Hematopoietic multipotent progenitor cell (in vitro differentiated cells): ENCODE measurements at regions not wholly inside any gene's neighbourhood (a gene's known extent, or its start where the extent isn't known, plus 50 kb on each side); places are given as distances from the start of the nearest gene placed in this dataset.

Experiments
- DNase-seq, 3 donors: peaks; one replicate each; pipeline ENCODE4 v3.0.0-alpha.2; 2011 to 2015; ENCODE audit warnings: low read depth in 2 of 3, low spot score in 2 of 3

- DNase-seq: no peak
These were observed 288.6 kb downstream of the ICE1 start for GRCh38 chr5:5711112-5711511.

DNA sequence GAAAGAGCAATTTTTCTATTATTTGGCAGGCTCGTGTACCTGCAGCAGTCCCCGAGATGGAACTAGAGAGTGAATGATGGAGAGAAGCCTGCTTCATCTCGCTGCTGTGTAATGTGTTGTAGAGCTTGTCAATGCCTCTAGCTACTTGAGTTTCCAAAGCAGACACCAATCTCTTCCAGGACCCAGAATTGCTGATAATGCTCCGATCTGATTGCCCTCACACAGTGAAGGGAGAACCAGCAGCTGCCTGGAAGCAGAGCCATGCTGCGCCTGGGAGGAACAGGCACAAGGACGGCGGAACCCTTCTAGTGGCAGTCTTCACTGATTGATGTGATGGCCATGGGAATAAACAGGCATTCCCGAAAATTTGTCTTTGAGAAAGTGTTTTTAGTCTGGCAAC, 288.0 kb downstream of the ICE1 start:
- no peak for DNase-seq

DNA sequence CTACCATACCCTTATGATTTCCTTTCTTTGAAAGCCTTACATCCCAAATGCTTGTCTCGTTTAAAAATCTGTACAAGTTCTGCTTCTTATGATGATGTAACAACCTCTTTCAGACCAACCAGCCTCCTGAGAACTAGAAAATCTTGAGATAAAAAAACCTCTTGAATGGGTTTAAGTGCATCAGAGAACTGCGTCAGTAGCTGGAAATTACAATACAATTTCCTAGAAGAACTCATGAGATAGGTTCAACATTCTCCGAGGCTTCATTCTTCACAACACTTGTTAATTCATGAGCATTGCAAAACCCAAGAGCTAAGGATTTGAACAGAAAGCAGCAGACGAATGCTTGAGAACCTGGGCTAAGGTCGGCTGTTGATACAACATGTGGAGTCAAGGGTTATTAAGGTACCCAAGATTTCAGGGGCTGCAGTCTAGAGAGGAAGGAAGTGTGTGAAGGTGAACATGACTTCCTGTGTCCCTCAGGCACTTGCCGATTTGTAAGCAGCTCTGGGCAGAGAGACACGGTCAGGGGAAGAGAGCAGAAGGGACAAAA, 286.0 kb downstream of the ICE1 start:
- no peak for DNase-seq

GRCh38 chr5:5705010-5705409, 282.5 kb downstream of the ICE1 start:
- no peak for DNase-seq

- no peak for DNase-seq
These were observed 281.9 kb downstream of the ICE1 start for GRCh38 chr5:5704352-5704751.

DNA sequence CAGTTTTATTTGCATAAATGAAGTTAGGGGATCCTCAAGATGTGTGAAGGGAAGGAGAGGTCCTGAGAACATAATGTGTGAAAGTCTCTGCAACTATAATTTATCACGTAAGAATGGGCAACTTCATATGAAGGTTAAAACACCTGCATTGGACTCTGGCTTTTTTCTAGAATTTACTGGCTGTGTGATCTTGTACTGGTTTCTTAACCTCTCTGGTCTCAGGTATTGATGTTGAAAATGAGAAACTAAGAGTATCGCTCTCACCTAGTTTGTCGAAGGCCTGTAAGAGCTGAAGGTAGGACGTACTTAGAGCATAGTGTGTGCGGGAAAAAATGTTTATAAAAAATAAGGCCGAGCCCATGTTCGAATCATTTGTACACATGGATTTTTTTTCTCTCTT, 280.5 kb downstream of the ICE1 start:
- DNase-seq: no peak

DNA sequence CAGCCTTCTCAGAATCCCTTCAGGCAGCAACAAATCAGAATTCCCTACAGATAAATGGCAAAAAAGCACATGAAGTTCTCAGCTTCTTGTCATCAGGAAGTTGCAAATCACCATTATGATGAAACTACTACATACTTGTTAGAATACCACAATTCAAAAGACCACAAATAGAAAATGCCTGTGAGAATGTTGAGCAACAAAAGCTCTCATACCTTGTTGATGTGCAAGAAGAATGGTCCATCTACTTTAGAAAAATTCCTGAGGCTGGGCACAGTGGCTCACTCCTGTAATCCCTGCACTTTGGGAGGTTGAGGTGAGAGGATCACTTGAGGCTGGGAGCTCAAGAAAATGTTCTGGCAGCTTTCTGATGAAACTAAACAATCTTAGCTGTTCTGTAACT, 278.1 kb downstream of the ICE1 start:
- DNase-seq: no peak

DNA sequence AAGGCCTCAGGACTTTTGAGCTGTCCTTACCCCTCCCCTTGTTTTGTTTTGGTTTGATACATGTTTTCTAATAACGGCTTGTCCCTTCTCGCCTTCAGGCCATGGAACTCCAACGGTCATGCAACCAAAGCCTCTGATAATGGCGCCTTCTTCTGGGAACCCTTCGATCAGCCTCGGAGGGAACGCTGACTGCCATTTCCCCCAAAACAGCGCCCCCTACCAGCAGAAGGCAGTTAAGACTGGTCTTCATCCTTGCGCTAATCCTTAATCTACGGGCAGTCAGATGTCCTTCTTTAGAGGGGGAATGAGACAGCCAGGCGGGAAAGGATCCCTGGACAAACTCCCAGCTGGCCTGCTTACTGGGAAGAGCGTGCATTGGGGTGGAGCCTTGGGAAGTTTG, 276.6 kb downstream of the ICE1 start:
- DNase-seq: no peak

DNA sequence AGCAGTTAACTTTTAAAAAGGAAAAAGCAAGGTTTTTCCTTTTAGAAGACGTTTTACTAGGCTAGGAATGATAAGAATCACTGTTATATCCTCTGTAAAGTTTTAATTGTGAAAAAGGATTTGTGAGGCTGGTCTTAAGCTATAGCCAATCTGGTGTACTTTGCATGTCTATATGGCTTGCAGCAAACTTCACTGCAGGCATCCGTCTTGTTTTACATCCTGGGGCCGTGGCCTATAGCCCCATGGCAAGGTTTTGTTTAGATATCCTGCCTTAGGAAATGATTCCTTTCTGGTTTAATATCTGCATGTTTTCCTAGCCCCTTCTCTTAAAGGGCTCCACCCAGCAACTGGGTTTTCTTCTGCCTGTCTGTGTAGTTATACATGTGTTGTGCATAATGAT, 272.8 kb downstream of the ICE1 start:
- no peak for DNase-seq

GRCh38 chr5:5688925-5689310, 266.4 kb downstream of the ICE1 start:
- no peak for DNase-seq

DNA sequence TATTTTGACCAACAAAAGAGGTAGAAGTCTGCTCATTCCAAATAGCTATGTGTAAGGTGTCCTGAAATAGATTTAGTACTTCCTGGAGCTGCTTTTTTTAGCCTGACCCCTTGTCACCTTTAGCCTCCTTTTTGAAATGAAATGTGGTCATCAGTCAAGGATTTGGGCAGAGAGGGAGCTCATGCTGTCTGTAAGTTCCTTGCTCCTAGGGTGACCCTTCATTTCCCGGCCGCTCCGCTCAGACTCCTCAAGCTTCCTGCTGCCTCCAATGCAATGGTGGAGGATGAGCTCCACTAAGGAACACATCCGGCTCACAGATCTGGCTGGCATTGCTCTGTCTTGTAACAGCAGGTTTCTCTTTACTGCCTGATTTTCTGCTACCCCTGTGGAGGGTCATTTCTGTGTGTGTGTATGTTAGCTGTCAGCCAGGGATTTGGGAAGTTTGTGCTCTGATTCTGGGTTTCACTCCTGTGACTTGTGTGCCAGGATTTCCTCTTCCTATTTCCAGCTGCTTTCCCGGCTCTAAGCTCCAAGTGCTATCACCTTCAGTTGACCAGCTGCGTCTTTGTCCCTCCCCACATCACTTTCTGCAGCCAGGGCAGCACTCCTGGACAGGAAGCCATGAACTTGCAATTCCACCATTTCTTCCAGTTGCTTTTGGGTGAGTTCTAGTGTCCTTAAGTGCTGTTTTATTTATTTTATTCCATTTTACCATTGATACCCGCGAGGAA, 265.9 kb downstream of the ICE1 start:
- DNase-seq: no peak

DNA sequence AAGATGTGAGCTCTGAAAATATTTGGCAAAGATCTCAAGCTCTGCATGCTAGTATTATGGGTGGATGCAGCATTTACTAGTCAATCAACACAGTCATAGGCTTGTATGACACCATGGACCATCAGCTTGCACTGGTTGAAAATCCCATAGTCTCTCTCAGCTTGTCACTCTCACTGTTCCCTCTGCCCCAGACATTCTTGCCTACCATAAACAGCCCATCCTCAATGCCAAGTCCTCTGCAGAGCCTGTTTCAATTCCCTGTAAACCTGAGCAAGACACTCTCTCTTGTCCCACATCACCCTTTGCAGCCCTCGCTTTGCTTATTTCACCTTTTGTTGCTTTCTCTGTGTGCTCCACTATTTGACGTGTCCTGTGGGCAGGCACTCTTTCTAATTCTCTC, 264.6 kb downstream of the ICE1 start:
- no peak for DNase-seq

DNA sequence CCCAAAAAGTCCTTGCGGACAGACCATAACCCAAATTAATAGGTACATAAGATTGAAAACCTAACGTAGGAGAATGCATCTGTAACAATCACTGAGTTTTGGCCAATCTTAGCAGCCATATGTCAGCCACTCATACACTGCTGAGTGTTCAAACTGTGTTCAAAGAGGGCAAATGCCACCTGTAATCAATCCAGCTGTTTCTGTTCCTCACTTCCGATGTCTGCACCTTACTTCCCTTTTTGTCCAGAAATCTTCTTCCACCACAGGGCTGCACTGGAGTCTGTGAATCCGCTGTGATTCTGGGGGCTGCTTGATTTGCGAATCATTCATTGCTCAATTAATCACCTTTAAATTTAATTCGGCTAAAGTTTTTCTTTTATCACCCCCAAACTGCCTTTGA, 263.9 kb downstream of the ICE1 start:
- DNase-seq: no peak

DNA sequence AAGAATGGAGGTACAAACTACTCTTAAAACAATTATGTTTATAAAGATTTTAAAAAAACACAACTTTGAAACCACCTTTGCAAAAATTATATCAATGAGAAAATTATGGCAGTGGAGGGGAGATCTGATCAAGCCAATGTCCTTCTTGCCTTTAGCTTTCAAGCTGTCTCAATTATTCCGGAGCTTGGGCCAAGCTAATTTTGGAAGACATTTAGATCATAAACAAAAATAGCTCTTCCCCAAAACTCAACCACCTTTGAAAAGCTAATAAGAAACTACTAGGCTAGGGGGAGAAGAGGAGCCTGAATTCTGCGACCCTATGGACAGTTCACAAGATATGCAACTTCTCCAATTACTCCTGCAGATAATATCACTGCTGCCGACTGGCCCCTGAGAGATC, 263.3 kb downstream of the ICE1 start:
- DNase-seq: no peak

- DNase-seq: no peak
These were observed 260.7 kb downstream of the ICE1 start for GRCh38 chr5:5683174-5683573.

DNA sequence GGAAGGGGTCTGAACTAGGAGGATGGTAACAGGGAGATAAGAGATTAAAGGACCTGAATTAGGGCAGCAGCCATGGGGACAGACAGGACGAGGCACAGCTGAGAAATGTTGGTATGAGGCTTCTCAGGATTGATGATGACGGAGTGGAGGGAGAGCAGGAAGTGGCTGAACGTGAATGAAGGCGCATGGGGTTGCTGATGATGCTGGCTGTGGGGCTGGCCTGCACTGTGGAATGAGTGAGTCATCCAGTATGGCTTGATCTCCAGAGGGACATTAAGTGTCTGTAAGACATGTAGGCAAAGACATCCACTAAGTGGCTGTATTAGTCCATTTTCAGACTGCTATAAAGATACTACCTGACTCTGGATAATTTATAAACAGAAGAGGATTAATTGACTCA, 256.4 kb downstream of the ICE1 start:
- no peak for DNase-seq

DNA sequence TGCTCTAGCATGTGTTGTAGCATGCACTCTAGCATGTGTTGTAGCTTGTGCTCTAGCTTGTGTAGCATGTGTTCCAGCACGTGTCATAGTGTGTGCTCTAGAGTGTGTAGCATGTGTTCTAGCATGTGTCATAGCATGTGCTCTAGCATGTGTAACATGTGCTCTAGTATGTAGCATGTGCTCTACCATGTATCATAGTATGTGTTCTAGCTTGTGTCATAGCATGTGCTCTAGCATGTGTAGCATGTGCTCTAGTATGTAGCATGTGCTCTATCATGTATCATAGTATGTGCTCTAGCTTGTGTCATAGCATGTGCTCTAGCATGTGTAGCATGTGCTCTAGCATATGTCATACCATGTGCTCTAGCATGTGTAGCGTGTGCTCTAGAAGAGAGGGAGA, 255.3 kb downstream of the ICE1 start:
- DNase-seq: no peak

DNA sequence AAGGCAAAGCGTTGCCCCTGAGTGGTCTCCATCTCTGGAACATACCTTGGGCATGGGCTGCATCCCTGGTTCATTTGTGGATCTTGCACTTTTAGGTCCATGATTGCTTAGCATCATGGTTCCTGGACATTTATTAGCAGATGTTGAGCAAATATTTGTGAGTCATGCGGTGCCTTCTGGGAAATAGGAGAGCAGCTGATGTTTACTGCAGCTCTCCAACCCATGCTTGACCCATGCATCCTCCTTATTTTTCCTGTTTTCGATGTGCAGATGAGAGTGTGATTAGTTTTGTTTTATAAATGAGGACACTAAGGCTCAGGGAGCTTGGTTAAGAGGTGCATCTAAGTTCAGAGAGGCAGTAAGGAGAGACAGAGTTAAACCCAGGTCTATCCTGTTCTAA, 253.7 kb downstream of the ICE1 start:
- no peak for DNase-seq

DNA sequence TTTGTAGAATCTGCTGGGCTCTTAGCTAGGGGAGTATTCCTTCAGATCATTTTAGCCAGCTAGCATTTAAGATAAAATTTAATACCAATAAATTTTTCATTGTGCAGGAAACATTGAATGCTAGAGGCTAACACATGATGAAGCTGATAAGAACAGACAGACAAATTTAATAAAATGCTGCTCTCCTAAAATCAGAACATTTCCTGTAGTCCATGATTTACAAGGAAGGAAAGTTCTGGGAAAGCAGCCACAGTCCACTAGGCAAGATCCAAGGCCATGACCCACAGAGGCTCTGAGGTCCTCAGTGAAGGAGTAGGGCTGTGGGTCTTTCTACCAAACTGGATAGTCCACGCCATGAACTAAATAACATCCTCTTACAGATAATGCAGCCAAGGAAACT, 253.0 kb downstream of the ICE1 start:
- DNase-seq: no peak

GRCh38 chr5:5671823-5672222, 249.3 kb downstream of the ICE1 start:
- DNase-seq: no peak

DNA sequence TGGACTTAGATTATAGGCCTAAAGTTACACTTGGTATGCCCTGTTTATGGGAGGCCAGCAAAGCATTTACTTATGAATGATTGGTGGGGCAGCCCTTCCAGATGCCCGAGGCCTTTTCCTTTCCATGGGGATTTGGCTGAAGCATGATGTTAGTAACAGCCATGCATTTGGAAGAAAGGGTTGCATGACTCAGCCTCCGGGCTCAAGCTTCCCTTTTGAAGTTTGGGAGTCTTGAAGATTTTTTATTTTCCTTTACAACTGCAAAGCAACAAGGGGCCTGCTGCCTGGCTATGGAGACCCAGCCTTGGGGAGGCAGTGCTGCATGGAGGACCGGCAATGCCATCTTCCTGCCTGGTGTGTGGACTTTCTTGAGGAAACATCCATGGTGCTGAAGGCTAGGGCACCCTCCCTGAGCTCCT, 244.7 kb downstream of the ICE1 start:
- DNase-seq: no peak

- no peak for DNase-seq
These were observed 243.9 kb downstream of the ICE1 start for GRCh38 chr5:5666369-5666768.

DNA sequence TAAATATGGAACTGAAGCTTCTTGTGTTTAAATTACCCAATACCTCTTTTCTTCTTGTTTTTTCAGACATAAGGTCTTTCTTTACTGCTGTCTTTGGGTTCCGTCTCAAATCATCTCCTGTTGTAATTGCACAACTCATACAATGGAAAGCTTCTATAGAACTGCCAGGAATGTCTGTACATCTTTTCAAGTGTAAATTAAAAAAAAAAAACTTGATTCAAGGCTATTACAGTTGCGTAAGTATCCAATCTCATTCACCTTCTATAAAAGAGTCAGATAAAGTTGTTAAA, 243.5 kb downstream of the ICE1 start:
- DNase-seq: no peak
